Type B pancreatic cell (in vitro differentiated cells): ENCODE measurements at regions not wholly inside any gene's neighbourhood (a gene's known extent, or its start where the extent isn't known, plus 50 kb on each side); places are given as distances from the start of the nearest gene placed in this dataset.

Experiments
- DNase-seq: peaks from one replicate; pipeline ENCODE4 v3.0.0; 2021; ENCODE audit warnings: mixed read lengths; ENCODE audit not compliant: unreplicated experiment; ENCODE audit errors: extremely low spot score
- H3K27ac Mint-ChIP-seq: 2 replicates; pipeline ENCODE4 v1.8.0; 2021; ENCODE audit warnings: mild to moderate bottlenecking, mixed read lengths
- H3K27me3 Mint-ChIP-seq: 2 replicates; pipeline ENCODE4 v1.8.0; 2021; ENCODE audit warnings: mixed read lengths
- H3K36me3 Mint-ChIP-seq: 2 replicates; pipeline ENCODE4 v1.8.0; 2021; ENCODE audit warnings: mixed read lengths
- H3K4me1 Mint-ChIP-seq: one replicate; pipeline ENCODE4 v1.8.0; 2021; ENCODE audit warnings: mixed read lengths; ENCODE audit not compliant: unreplicated experiment
- H3K4me3 Mint-ChIP-seq: 2 replicates; pipeline ENCODE4 v1.8.0; 2021; ENCODE audit warnings: mild to moderate bottlenecking, mixed read lengths
- H3K9me3 Mint-ChIP-seq: 2 replicates; pipeline ENCODE4 v1.8.0; 2021; ENCODE audit warnings: mixed read lengths
- CTCF ChIP-seq: fragments of 200-600 bp; sonication (generic); conservative IDR thresholded peaks from 2 replicates; pipeline ENCODE4 v1.5.0; 2021; ENCODE audit warnings: antibody characterized with exemption, mild to moderate bottlenecking

GRCh38 chr13:110062777-110063442 is 244.0 kb downstream of the COL4A1 start:
- Mint-ChIP-seq H3K9me3 (no peaks in the 10 kb centered on the region), H3K36me3 (no peaks in the 10 kb centered on the region), H3K27me3 (no peaks in the 10 kb centered on the region), H3K4me3 (no peak overlapping the region), H3K4me1 (no peaks in the 10 kb centered on the region), H3K27ac (no peak overlapping the region)
- no peak for DNase-seq
- no peak for TF ChIP-seq CTCF

GRCh38 chr13:110062077-110062776 is 244.7 kb downstream of the COL4A1 start:
- Mint-ChIP-seq H3K36me3 (no peaks in the 10 kb centered on the region), H3K9me3 (no peaks in the 10 kb centered on the region), H3K4me1 (no peaks in the 10 kb centered on the region), H3K27me3 (no peaks in the 10 kb centered on the region), H3K27ac (no peak overlapping the region), H3K4me3 (no peak overlapping the region)
- no peak for TF ChIP-seq CTCF
- no peak for DNase-seq

- H3K4me1 Mint-ChIP-seq = no peaks in the 10 kb centered on the region
- no peak for TF ChIP-seq CTCF
- no peak for DNase-seq
- H3K27ac Mint-ChIP-seq = no peak overlapping the region
- H3K27me3 Mint-ChIP-seq = no peaks in the 10 kb centered on the region
- no peaks in the 10 kb centered on the region for H3K9me3 Mint-ChIP-seq
- H3K4me3 Mint-ChIP-seq = no peak overlapping the region
- H3K36me3 Mint-ChIP-seq = no peaks in the 10 kb centered on the region
Measured at GRCh38 chr13:110061270-110061669, 245.7 kb downstream of the COL4A1 start.

GRCh38 chr13:110057052-110057451 is 249.9 kb downstream of the COL4A1 start:
- DNase-seq = no peak
- Mint-ChIP-seq H3K4me1 (no peaks in the 10 kb centered on the region), H3K27me3 (peaks cover 3% of the 10 kb centered on the region), H3K4me3 (no peak overlapping the region), H3K9me3 (no peaks in the 10 kb centered on the region), H3K27ac (no peak overlapping the region), H3K36me3 (no peaks in the 10 kb centered on the region)
- no peak for TF ChIP-seq CTCF

GRCh38 chr13:110056640-110057039 is 250.3 kb downstream of the COL4A1 start:
- H3K27ac Mint-ChIP-seq = no peak overlapping the region

More at GRCh38 chr13:110056640-110057039, 250.3 kb downstream of the COL4A1 start:
- H3K27me3 Mint-ChIP-seq = peaks cover 3% of the 10 kb centered on the region
- H3K9me3 Mint-ChIP-seq = no peaks in the 10 kb centered on the region
- no peaks in the 10 kb centered on the region for H3K4me1 Mint-ChIP-seq
- no peak overlapping the region for H3K4me3 Mint-ChIP-seq
- no peak for TF ChIP-seq CTCF
- H3K36me3 Mint-ChIP-seq = no peaks in the 10 kb centered on the region
- no peak for DNase-seq
